ENCODE measurements at regions not wholly inside any gene's neighbourhood (a gene's known extent, or its start where the extent isn't known, plus 50 kb on each side); places are given as distances from the start of the nearest gene placed in this dataset.

DNA sequence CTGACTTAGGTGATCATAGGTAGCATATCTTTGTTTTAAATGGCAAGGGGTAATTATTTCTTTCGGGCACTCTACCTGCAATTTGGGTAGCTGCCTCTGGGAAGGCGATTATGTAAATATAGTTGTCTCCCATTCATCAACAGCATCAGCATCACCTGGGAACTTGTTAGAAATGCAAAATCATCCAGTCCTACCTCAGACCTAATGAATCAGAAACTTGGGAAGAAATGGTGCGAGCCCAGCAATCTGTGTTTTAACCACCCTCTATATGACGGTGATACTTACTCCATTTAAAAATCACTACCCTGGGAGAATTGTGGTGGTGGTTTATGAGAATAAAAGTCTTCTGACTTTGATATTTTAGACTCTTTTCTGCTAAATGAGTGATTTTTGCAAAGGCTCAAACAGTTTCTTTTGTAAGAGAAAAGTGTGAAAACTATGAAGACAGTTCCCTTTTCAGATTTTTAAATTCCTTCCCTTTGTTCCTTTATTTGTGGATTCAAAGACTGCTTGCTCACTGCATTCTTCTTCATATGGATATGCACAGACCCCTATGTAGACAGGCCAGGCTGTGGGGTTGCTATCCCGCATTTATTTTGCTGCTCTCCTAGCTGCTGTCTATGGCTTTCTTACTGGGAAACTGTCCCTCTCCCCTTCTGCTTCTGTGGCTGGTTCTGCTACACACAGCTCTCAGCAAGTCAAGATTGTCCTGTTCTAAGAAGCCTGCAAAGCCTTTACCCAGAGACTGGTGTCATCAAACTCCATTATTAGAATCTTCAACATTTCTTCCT, 365.3 kb downstream of the RNF144B start (continued):
- TF ChIP-seq SP2 (IDR thresholded peaks at IDR 0.05; ENCODE audit: low read length) (no peak), TCF12 (IDR thresholded peaks at IDR 0.05; ENCODE audit: low read depth, low read length) (no peak), SIRT6 (IDR thresholded peaks at IDR 0.05; ENCODE audit: low read length) (no peak), NRF1 (IDR thresholded peaks at IDR 0.05; ENCODE audit: low read depth, low read length) (no peak), NANOG (IDR thresholded peaks at IDR 0.05; ENCODE audit: insufficient read depth, low read depth, low read length, poor library complexity, severe bottlenecking) (no peak), GABPA (IDR thresholded peaks at IDR 0.05; ENCODE audit: borderline replicate concordance, insufficient read depth, low read length) (no peak), FOSL1 (IDR thresholded peaks at IDR 0.05; ENCODE audit: insufficient read depth, low read depth, low read length) (no peak)

Data from H1 (cell line).